H9 (cell line): ENCODE measurements at regions not wholly inside any gene's neighbourhood (a gene's known extent, or its start where the extent isn't known, plus 50 kb on each side); places are given as distances from the start of the nearest gene placed in this dataset.
A peak's percentile ranks its signal among the peaks of the same experiment; 100 is the strongest.

Experiments used
- DNase-seq: peaks from one replicate; pipeline ENCODE4 v3.0.0-alpha.2; 2017
- H2AFZ ChIP-seq: one replicate; pipeline ENCODE4 v1.6.1; 2013; ENCODE audit warnings: mild to moderate bottlenecking, low read length, control low read depth, moderate library complexity
- H2AK5ac ChIP-seq: 2 replicates; pipeline ENCODE4 v1.6.1; 2013; ENCODE audit warnings: low read length, control low read depth, mixed read lengths; ENCODE audit not compliant: insufficient read length
- H2BK120ac ChIP-seq: one replicate; pipeline ENCODE4 v1.6.1; 2013; ENCODE audit warnings: low read depth, mild to moderate bottlenecking, low read length, control low read depth, inconsistent platforms; ENCODE audit not compliant: poor library complexity, severe bottlenecking
- H2BK12ac ChIP-seq: 2 replicates; pipeline ENCODE4 v1.6.1; 2013; ENCODE audit warnings: low read length, control low read depth, mixed read lengths, low read depth; ENCODE audit not compliant: insufficient read length
- H2BK15ac ChIP-seq: 2 replicates; pipeline ENCODE4 v1.6.1; 2013; ENCODE audit warnings: low read depth, low read length, control low read depth
- H2BK20ac ChIP-seq: one replicate; pipeline ENCODE4 v1.6.1; 2013; ENCODE audit warnings: low read depth, mild to moderate bottlenecking, low read length, control low read depth, inconsistent platforms; ENCODE audit not compliant: poor library complexity, severe bottlenecking
- H2BK5ac ChIP-seq: 2 replicates; pipeline ENCODE4 v1.6.1; 2013; ENCODE audit warnings: low read length, control low read depth, mixed read lengths; ENCODE audit not compliant: insufficient read length
- H3K14ac ChIP-seq: 2 replicates; pipeline ENCODE4 v1.6.1; 2013; ENCODE audit warnings: low read length, control low read depth; ENCODE audit not compliant: insufficient read depth
- H3K18ac ChIP-seq: 2 replicates; pipeline ENCODE4 v1.6.1; 2013; ENCODE audit warnings: low read depth, mild to moderate bottlenecking, mixed read lengths, low read length, control low read depth; ENCODE audit not compliant: insufficient read length
- H3K23ac ChIP-seq: 2 replicates; pipeline ENCODE4 v1.6.1; 2013; ENCODE audit warnings: low read length, control low read depth, mixed read lengths, low read depth; ENCODE audit not compliant: insufficient read length
- H3K23me2 ChIP-seq: 2 replicates; pipeline ENCODE4 v1.6.1; 2013; ENCODE audit warnings: low read depth, mild to moderate bottlenecking, mixed read lengths, low read length, control low read depth; ENCODE audit not compliant: insufficient read length, poor library complexity, severe bottlenecking
- H3K27ac ChIP-seq: 2 replicates; pipeline ENCODE4 v1.5.1; 2013; ENCODE audit warnings: low read length, control low read depth, mixed read lengths, low read depth; ENCODE audit not compliant: insufficient read length
- H3K27me3 ChIP-seq: 2 replicates; pipeline ENCODE4 v1.6.1; 2013; ENCODE audit warnings: low read length, control low read depth, inconsistent platforms; ENCODE audit not compliant: insufficient read depth
- H3K4ac ChIP-seq: 2 replicates; pipeline ENCODE4 v1.6.1; 2013; ENCODE audit warnings: low read depth, mild to moderate bottlenecking, control low read depth, inconsistent platforms, low read length, moderate library complexity
- H3K4me1 ChIP-seq: 2 replicates; pipeline ENCODE4 v1.6.1; 2013; ENCODE audit warnings: low read length, control low read depth, inconsistent platforms; ENCODE audit not compliant: insufficient read depth
- H3K4me2 ChIP-seq: 2 replicates; pipeline ENCODE4 v1.6.1; 2013; ENCODE audit warnings: low read length, control low read depth, mixed read lengths; ENCODE audit not compliant: insufficient read length, insufficient read depth
- H3K56ac ChIP-seq: 2 replicates; pipeline ENCODE4 v1.6.1; 2013; ENCODE audit warnings: low read depth, mild to moderate bottlenecking, mixed read lengths, low read length, control low read depth; ENCODE audit not compliant: insufficient read length
- H3K79me1 ChIP-seq: 2 replicates; pipeline ENCODE4 v1.6.1; 2013; ENCODE audit warnings: low read depth, mild to moderate bottlenecking, moderate library complexity, low read length, control low read depth, inconsistent platforms; ENCODE audit not compliant: insufficient read depth, poor library complexity, severe bottlenecking
- H3K79me2 ChIP-seq: 2 replicates; pipeline ENCODE4 v1.6.1; 2013; ENCODE audit warnings: low read length, control low read depth, inconsistent platforms; ENCODE audit not compliant: insufficient read depth
- H3K9ac ChIP-seq: 2 replicates; pipeline ENCODE4 v1.6.1; 2013; ENCODE audit warnings: low read length, control low read depth, mixed read lengths; ENCODE audit not compliant: insufficient read length; ENCODE audit errors: extremely low read depth
- H3K9me3 ChIP-seq: one replicate; pipeline ENCODE4 v1.6.1; 2013; ENCODE audit warnings: low read depth, low read length, inconsistent platforms; ENCODE audit not compliant: control insufficient read depth
- H3T11ph ChIP-seq: one replicate; pipeline ENCODE4 v1.6.1; 2013; ENCODE audit warnings: mild to moderate bottlenecking, low read length, control low read depth, inconsistent platforms
- H4K20me1 ChIP-seq: one replicate; pipeline ENCODE4 v1.6.1; 2013; ENCODE audit not compliant: control insufficient read depth, insufficient read length, insufficient read depth
- H4K5ac ChIP-seq: 2 replicates; pipeline ENCODE4 v1.6.1; 2013; ENCODE audit warnings: low read depth, mild to moderate bottlenecking, mixed read lengths, low read length, control low read depth; ENCODE audit not compliant: insufficient read length
- H4K8ac ChIP-seq: replicated peaks from 2 replicates; pipeline ENCODE4 v1.6.1; 2013; ENCODE audit warnings: low read length, control low read depth, mixed read lengths, low read depth; ENCODE audit not compliant: insufficient read length
- H4K91ac ChIP-seq: 2 replicates; pipeline ENCODE4 v1.6.1; 2013; ENCODE audit warnings: low read depth, mild to moderate bottlenecking, moderate library complexity, mixed read lengths, low read length, control low read depth; ENCODE audit not compliant: insufficient read length
- H3K27ac Mint-ChIP-seq, 3 experiments: 2 replicates in 2 of 3; 3 replicates in 1 of 3; pipeline ENCODE4 v1.8.0; 2020 to 2021; ENCODE audit warnings: mixed read lengths in 3 of 3, mild to moderate bottlenecking in 1 of 3, moderate library complexity in 1 of 3
- H3K27me3 Mint-ChIP-seq: 2 replicates; pipeline ENCODE4 v1.8.0; 2021; ENCODE audit warnings: low read depth, mild to moderate bottlenecking, moderate library complexity, mixed read lengths
- H3K36me3 Mint-ChIP-seq, 3 experiments: 2 replicates in 2 of 3; 3 replicates in 1 of 3; pipeline ENCODE4 v1.8.0; 2020 to 2021; ENCODE audit warnings: low read depth in 3 of 3, mixed read lengths in 3 of 3; ENCODE audit not compliant: insufficient read depth in 1 of 3
- H3K4me1 Mint-ChIP-seq, 2 experiments: 2 replicates each; pipeline ENCODE4 v1.8.0; 2020; ENCODE audit warnings: mixed read lengths in 2 of 2
- H3K4me3 Mint-ChIP-seq, 2 experiments: 2 replicates in 1 of 2; 3 replicates in 1 of 2; pipeline ENCODE4 v1.8.0; 2020 to 2021; ENCODE audit warnings: mild to moderate bottlenecking in 2 of 2, mixed read lengths in 2 of 2, moderate library complexity in 1 of 2
- H3K9me3 Mint-ChIP-seq, 2 experiments: 2 replicates in 1 of 2; 3 replicates in 1 of 2; pipeline ENCODE4 v1.8.0; 2020; ENCODE audit warnings: mild to moderate bottlenecking in 2 of 2, mixed read lengths in 2 of 2, moderate library complexity in 1 of 2
- WGBS: extraction: QIAGEN DNeasy Blood & Tissue Kit; methylation state at CpG from one replicate; pipeline ENCODE4 v1.1.7; 2013; ENCODE audit warnings: missing lambda C conversion rate, low lambda C conversion rate, mixed read lengths; ENCODE audit not compliant: insufficient read length; ENCODE audit errors: extremely low coverage; 5-methylcytosine and 5-hydroxymethylcytosine counted together
- TF ChIP-seq, protein P1 (sequence below): fragments of 200-600 bp; sonication (generic); conservative IDR thresholded peaks from 3 replicates; pipeline ENCODE4 v1.8.0; 2021; ENCODE audit warnings: antibody characterized with exemption, mild to moderate bottlenecking

DNA sequence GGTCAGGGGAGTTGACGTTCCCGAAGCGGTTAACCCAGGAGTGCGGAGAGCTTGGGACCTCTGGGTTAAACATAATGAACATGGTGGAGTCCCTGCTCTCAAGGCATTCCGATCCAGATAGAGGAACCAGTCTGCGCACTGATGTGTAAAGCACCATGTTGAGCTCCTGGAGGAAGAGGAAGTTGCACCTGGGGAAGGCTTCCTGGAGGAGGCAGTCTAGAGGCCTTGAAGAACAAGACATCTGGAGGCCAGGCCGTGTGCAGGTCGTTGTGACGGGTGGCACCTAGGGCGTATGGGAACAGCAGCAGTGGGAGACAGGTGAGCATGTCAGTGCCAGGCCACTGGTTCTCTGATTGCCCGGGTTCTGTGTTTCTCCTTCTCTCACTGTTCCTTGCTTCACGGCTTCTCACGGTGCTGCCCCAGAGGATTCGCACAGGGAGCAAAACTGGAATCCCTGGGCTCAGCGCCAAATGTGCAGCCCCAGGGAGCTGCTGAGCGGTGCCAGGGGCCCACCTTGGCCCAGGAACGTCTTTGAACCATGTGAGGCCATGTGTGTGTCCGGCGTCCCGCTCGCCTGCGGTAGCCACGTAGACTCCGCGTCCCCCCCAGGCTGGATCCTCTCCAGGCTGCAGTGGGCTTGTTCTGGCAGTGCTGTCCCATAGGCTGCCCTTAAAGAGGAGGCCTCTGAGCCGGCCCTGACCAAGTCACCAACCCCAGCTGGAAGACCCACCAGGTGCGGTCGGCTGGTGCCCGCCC lies 122.9 kb upstream of the GALNT2 start:
- Histone ChIP-seq H2BK12ac (no peak overlapping the region), H3K27ac (no peak overlapping the region), H3K23ac (no peak overlapping the region), H2AK5ac (no peak overlapping the region), H2BK15ac (no peak overlapping the region), H3K4me1 (no peaks in the 10 kb centered on the region), H3K9me3 (no peaks in the 10 kb centered on the region), H2AFZ (no peak overlapping the region), H3K23me2 (peaks cover 3% of the 10 kb centered on the region), H3K79me2 (no peaks in the 10 kb centered on the region), H3K9ac (no peak overlapping the region), H3K56ac (no peak overlapping the region), H3T11ph (no peak overlapping the region), H3K27me3 (no peaks in the 10 kb centered on the region), H4K20me1 (no peaks in the 10 kb centered on the region), H2BK5ac (no peak overlapping the region), H4K8ac (no peak overlapping the region), H2BK120ac (no peak overlapping the region), H3K4ac (no peak overlapping the region), H4K91ac (no peak overlapping the region), H3K14ac (no peak overlapping the region; the same call in 1 of the 2 replicates), H2BK20ac (no peak overlapping the region), H3K79me1 (no peaks in the 10 kb centered on the region), H3K18ac (no peak overlapping the region), H4K5ac (no peak overlapping the region), H3K4me2 (no peak overlapping the region)
- no peaks in the 10 kb centered on the region for H3K9me3 Mint-ChIP-seq
- TF ChIP-seq, protein P1, sequence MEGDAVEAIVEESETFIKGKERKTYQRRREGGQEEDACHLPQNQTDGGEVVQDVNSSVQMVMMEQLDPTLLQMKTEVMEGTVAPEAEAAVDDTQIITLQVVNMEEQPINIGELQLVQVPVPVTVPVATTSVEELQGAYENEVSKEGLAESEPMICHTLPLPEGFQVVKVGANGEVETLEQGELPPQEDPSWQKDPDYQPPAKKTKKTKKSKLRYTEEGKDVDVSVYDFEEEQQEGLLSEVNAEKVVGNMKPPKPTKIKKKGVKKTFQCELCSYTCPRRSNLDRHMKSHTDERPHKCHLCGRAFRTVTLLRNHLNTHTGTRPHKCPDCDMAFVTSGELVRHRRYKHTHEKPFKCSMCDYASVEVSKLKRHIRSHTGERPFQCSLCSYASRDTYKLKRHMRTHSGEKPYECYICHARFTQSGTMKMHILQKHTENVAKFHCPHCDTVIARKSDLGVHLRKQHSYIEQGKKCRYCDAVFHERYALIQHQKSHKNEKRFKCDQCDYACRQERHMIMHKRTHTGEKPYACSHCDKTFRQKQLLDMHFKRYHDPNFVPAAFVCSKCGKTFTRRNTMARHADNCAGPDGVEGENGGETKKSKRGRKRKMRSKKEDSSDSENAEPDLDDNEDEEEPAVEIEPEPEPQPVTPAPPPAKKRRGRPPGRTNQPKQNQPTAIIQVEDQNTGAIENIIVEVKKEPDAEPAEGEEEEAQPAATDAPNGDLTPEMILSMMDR, result no peak
- no peaks in the 10 kb centered on the region for H3K36me3 Mint-ChIP-seq
- H3K4me3 Mint-ChIP-seq, result no peak overlapping the region
- H3K4me1 Mint-ChIP-seq, result peaks cover 10 to 23% of the 10 kb centered on the region in 2 experiments
- WGBS, result no CpG with 5 or more reads among the region's 29 CpGs
- H3K27ac Mint-ChIP-seq, result peak overlapping the region in 1 of 3 experiments; percentile 13; a peak in 1 of 7 replicates
- no peaks in the 10 kb centered on the region; the same call in 1 of the 2 replicates for H3K27me3 Mint-ChIP-seq
- no peak for DNase-seq
